ENCODE measurements at regions not wholly inside any gene's neighbourhood (a gene's known extent, or its start where the extent isn't known, plus 50 kb on each side); places are given as distances from the start of the nearest gene placed in this dataset.

DNA sequence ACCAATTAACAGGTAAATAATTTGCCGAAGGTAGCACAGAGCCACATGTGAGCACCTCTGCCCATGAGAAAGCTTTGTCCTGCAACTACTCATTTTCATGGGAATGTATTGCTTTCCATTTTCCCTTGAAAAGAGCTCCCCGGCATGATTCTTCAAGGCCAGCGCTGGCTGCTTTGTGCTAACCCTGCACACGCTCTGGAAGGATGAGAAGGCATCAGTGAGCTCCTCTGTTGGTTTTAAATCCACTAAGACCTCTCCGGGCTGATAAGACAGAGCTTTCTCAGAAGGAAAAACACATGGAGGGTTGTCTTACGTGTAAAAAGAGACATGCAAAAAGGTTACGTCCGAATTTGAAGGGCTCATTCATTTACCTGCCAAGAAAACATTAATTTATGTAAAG, 553.9 kb upstream of the MKI67 start:
- 72 to 88% (median 86%) methylated on average over 8 of the region's 8 CpGs for WGBS, 3 donors
- Histone ChIP-seq H3K4me3 (no peak overlapping the region), H3K27ac (no peak overlapping the region), H3K27me3 (ENCODE audit: insufficient read depth in 3 of 3, low read length in 2 of 3) (peaks cover 0 to 2% (median 0%) of the 10 kb centered on the region in 3 donors), H3K4me1 (no peaks in the 10 kb centered on the region), H3K9me3 (no peaks in the 10 kb centered on the region), H3K36me3 (ENCODE audit: insufficient read depth in 1 of 2, low read depth in 1 of 2) (no peaks in the 10 kb centered on the region)
- TF ChIP-seq, protein P1, sequence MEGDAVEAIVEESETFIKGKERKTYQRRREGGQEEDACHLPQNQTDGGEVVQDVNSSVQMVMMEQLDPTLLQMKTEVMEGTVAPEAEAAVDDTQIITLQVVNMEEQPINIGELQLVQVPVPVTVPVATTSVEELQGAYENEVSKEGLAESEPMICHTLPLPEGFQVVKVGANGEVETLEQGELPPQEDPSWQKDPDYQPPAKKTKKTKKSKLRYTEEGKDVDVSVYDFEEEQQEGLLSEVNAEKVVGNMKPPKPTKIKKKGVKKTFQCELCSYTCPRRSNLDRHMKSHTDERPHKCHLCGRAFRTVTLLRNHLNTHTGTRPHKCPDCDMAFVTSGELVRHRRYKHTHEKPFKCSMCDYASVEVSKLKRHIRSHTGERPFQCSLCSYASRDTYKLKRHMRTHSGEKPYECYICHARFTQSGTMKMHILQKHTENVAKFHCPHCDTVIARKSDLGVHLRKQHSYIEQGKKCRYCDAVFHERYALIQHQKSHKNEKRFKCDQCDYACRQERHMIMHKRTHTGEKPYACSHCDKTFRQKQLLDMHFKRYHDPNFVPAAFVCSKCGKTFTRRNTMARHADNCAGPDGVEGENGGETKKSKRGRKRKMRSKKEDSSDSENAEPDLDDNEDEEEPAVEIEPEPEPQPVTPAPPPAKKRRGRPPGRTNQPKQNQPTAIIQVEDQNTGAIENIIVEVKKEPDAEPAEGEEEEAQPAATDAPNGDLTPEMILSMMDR (IDR thresholded peaks at IDR 0.05), result no peak
- ATAC-seq (no peak), DNase-seq (no peak)
- intact Hi-C loops (cut with DNase I), result no loop called here

DNA sequence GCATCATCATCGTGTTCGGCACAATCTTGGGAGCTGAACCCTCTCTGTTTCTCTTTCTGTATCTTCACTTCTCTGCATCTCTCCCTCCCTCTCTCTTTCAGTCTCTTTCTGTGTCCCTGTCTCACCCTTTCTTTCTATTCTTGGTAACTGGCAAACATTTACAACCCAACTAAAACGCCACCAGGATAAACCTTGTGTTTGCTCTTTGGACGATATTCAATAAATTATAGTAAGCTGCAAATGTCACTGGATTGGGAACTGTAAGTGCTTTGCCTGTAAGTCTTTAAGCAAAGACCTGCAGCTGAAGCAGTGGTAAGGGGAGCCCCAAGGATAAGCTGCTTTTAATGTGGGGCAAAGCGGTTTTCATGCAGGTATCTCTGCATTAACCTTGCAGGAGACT, 558.0 kb upstream of the MKI67 start:
- intact Hi-C loops (cut with DNase I), result no loop called here
- ATAC-seq (no peak), DNase-seq (no peak)
- no peaks in the 10 kb centered on the region for H3K36me3 ChIP-seq (ENCODE audit: insufficient read depth in 1 of 2, low read depth in 1 of 2)
- H3K27me3 ChIP-seq (ENCODE audit: insufficient read depth in 3 of 3, low read length in 2 of 3), result peaks cover 0 to 2% (median 0%) of the 10 kb centered on the region in 3 donors
- H3K4me1 ChIP-seq, result no peaks in the 10 kb centered on the region
- TF ChIP-seq, protein P1 (IDR thresholded peaks at IDR 0.05), result no peak
- no peaks in the 10 kb centered on the region for H3K9me3 ChIP-seq
- H3K27ac ChIP-seq, result no peak overlapping the region
- H3K4me3 ChIP-seq, result no peak overlapping the region
- 37 to 48% (median 40%) methylated on average over 5 of the region's 5 CpGs for WGBS, 3 donors

DNA sequence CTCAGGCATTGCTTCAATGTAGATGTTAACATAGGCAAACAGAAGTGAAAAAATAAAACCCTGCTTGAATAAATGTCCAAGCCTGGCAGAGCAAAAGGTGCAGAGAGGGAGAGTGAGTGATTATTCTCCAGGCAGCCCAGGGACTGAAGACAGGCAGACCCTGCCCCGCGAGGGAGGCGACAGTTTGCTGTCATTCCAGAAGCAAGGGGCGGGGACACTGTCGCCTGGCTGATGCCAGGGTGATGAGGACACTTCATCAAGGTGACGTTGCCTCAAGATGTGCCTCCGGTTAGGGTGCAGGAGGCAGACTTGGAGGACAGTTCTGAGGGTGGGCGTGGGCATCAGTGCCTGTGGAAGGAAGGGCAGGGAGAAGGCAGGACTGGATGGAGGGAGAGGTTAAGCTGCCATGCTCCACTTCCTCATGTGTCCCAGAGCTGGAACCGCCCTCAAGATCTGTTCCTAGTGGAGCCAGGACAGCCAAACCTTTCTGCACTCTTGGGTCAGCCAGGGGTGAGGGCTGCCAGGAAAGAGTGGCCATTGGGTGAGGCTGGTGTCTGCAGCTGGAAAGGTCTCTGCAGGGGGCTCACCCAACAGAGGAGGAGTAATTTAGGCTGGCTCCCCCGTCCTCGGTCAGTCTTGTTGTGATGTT, 560.5 kb upstream of the MKI67 start:
- no peak for ATAC-seq
- no peaks in the 10 kb centered on the region for H3K36me3 ChIP-seq (ENCODE audit: insufficient read depth in 1 of 2, low read depth in 1 of 2)
- no peaks in the 10 kb centered on the region for H3K4me1 ChIP-seq
- H3K27ac ChIP-seq, result no peak overlapping the region
- DNase-seq, result no peak
- no peak overlapping the region for H3K4me3 ChIP-seq
- intact Hi-C loops (cut with DNase I), result no loop called here
- H3K9me3 ChIP-seq, result no peaks in the 10 kb centered on the region
- TF ChIP-seq, protein P1 (IDR thresholded peaks at IDR 0.05), result no peak
- H3K27me3 ChIP-seq (ENCODE audit: insufficient read depth in 3 of 3, low read length in 2 of 3), result no peaks in the 10 kb centered on the region
- WGBS, 3 donors, result 72 to 83% (median 82%) methylated on average over 11 of the region's 11 CpGs

DNA sequence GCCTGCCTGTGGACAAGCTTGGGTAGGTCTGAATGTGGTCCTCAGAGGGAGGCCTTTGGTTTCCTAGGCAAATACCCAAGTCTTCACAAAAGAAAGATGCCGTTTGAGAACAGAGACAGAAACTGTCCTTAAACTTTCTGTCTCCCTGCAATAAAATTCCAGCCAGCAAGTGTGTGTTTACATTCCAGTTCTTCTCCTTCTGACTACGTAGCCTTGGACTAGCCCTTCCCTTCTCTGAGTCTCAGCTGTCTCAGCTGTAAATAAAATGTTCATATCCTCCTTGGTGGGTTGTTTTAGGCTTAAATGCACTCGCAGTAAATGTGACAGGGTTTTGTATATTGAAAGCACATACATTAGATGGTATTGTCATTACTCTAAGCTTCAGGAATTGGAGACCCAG, 561.2 kb upstream of the MKI67 start:
- TF ChIP-seq, protein P1 (IDR thresholded peaks at IDR 0.05), result no peak
- H3K4me3 ChIP-seq, result no peak overlapping the region
- no peak overlapping the region for H3K27ac ChIP-seq
- DNase-seq (no peak), ATAC-seq (no peak)
- H3K9me3 ChIP-seq, result no peaks in the 10 kb centered on the region
- intact Hi-C loops (cut with DNase I), result no loop called here
- 74 to 77% (median 75%) methylated on average over 3 of the region's 3 CpGs for WGBS, 3 donors
- no peaks in the 10 kb centered on the region for H3K36me3 ChIP-seq (ENCODE audit: insufficient read depth in 1 of 2, low read depth in 1 of 2)
- no peaks in the 10 kb centered on the region for H3K27me3 ChIP-seq (ENCODE audit: insufficient read depth in 3 of 3, low read length in 2 of 3)
- no peaks in the 10 kb centered on the region for H3K4me1 ChIP-seq
